Neutrophil (primary cell): ENCODE measurements at regions not wholly inside any gene's neighbourhood (a gene's known extent, or its start where the extent isn't known, plus 50 kb on each side); places are given as distances from the start of the nearest gene placed in this dataset.

Experiments
- H3K27ac ChIP-seq: fragments of 200-600 bp; sonication (generic); 2 replicates; pipeline ENCODE4 v1.5.1; 2016; ENCODE audit warnings: mild to moderate bottlenecking, moderate library complexity
- H3K27me3 ChIP-seq: fragments of 200-600 bp; sonication (generic); 2 replicates; pipeline ENCODE4 v1.6.0; 2016; ENCODE audit warnings: mild to moderate bottlenecking
- H3K36me3 ChIP-seq: fragments of 200-600 bp; sonication (generic); 2 replicates; pipeline ENCODE4 v1.5.1; 2017
- H3K4me1 ChIP-seq, 2 experiments: fragments of 200-600 bp in 1 of 2; sonication (generic) in 1 of 2; 1 replicate in 1 of 2; 2 replicates in 1 of 2; pipeline versions ENCODE4 v1.5.1 to v1.6.1; 2013 to 2016; ENCODE audit warnings: low read depth in 1 of 2, low read length in 1 of 2, mild to moderate bottlenecking in 1 of 2, moderate library complexity in 1 of 2; ENCODE audit not compliant: control insufficient read depth in 1 of 2, insufficient read depth in 1 of 2
- H3K4me3 ChIP-seq, 2 experiments: fragments of 200-600 bp in 1 of 2; sonication (generic) in 1 of 2; 1 replicate in 1 of 2; 2 replicates in 1 of 2; pipeline ENCODE4 v1.5.1; 2013 to 2016; ENCODE audit warnings: low read depth in 1 of 2, low read length in 1 of 2, mild to moderate bottlenecking in 1 of 2, moderate library complexity in 1 of 2
- H3K9me3 ChIP-seq: fragments of 200-600 bp; sonication (generic); 2 replicates; pipeline ENCODE4 v1.5.1; 2016
- CTCF ChIP-seq: fragments of 200-600 bp; sonication (generic); IDR thresholded peaks from 2 replicates; pipeline ENCODE4 v1.5.1; 2016; ENCODE audit warnings: antibody characterized with exemption

GRCh38 chr7:155213385-155213784 lies 84.3 kb upstream of the INSIG1 start:
- Histone ChIP-seq H3K9me3 (no peaks in the 10 kb centered on the region), H3K4me1 (no peaks in the 10 kb centered on the region)

GRCh38 chr7:155213955-155214740 lies 83.5 kb upstream of the INSIG1 start:
- no peak overlapping the region for H3K27ac ChIP-seq

More at GRCh38 chr7:155213385-155213784, 84.3 kb upstream of the INSIG1 start:
- no peak for TF ChIP-seq CTCF
- H3K27ac ChIP-seq = no peak overlapping the region
- H3K36me3 ChIP-seq = no peaks in the 10 kb centered on the region
- peaks cover 12% of the 10 kb centered on the region for H3K27me3 ChIP-seq
- no peak overlapping the region for H3K4me3 ChIP-seq

GRCh38 chr7:155215576-155216325 lies 81.9 kb upstream of the INSIG1 start:
- H3K27me3 ChIP-seq = peaks cover 12% of the 10 kb centered on the region
- H3K36me3 ChIP-seq = no peaks in the 10 kb centered on the region
- no peaks in the 10 kb centered on the region for H3K9me3 ChIP-seq
- H3K4me1 ChIP-seq = no peaks in the 10 kb centered on the region
- no peak for TF ChIP-seq CTCF
- no peak overlapping the region for H3K4me3 ChIP-seq
- no peak overlapping the region for H3K27ac ChIP-seq

More at GRCh38 chr7:155213955-155214740, 83.5 kb upstream of the INSIG1 start:
- TF ChIP-seq CTCF = no peak
- H3K4me1 ChIP-seq = no peaks in the 10 kb centered on the region
- H3K36me3 ChIP-seq = no peaks in the 10 kb centered on the region
- no peaks in the 10 kb centered on the region for H3K9me3 ChIP-seq
- no peak overlapping the region for H3K4me3 ChIP-seq
- H3K27me3 ChIP-seq = peaks cover 12% of the 10 kb centered on the region

GRCh38 chr7:155216475-155217272 lies 81.0 kb upstream of the INSIG1 start:
- H3K4me1 ChIP-seq = no peaks in the 10 kb centered on the region
- H3K4me3 ChIP-seq = no peak overlapping the region
- H3K9me3 ChIP-seq = no peaks in the 10 kb centered on the region
- TF ChIP-seq CTCF = no peak
- H3K27me3 ChIP-seq = peaks cover 12% of the 10 kb centered on the region
- H3K36me3 ChIP-seq = no peaks in the 10 kb centered on the region
- no peak overlapping the region for H3K27ac ChIP-seq

GRCh38 chr7:155217634-155218033 lies 80.0 kb upstream of the INSIG1 start:
- Histone ChIP-seq H3K4me3 (no peak overlapping the region), H3K36me3 (no peaks in the 10 kb centered on the region), H3K27ac (no peak overlapping the region), H3K9me3 (no peaks in the 10 kb centered on the region), H3K4me1 (no peaks in the 10 kb centered on the region), H3K27me3 (peaks cover 12% of the 10 kb centered on the region)
- TF ChIP-seq CTCF = no peak
